T-helper 2 cell treated with Interferon-gamma antibody and Interleukin-4, amounts not matched to agents 100 ng/mL and 5 ng/mL, for 36 hours (primary cell): ENCODE measurements at regions not wholly inside any gene's neighbourhood (a gene's known extent, or its start where the extent isn't known, plus 50 kb on each side); places are given as distances from the start of the nearest gene placed in this dataset.
"Not testable (repeated sequence)": the region's sequence is repeated elsewhere in the genome, so short reads cannot be mapped to it uniquely, and the experiment has no call there.

Experiments
- intact Hi-C: fragments of 100-400 bp; cut with micrococcal nuclease; formaldehyde crosslinking; loops from one replicate; pipeline ENCODE4 v1.15.1; 2023

GRCh38 chr6:144745439-144745838 lies 460.3 kb downstream of the UTRN start:
- intact Hi-C loops, result no loop called here

GRCh38 chr6:144746902-144747469 lies 461.9 kb downstream of the UTRN start:
- intact Hi-C loops, result no loop called here

- intact Hi-C loops, result no loop called here
Observed at GRCh38 chr6:144749263-144749662, 464.1 kb downstream of the UTRN start.

GRCh38 chr6:144753023-144753705 lies 468.0 kb downstream of the UTRN start:
- intact Hi-C loops, result no loop called here

GRCh38 chr6:144756469-144756868 lies 471.3 kb downstream of the UTRN start:
- intact Hi-C loops, result no loop called here

GRCh38 chr6:144757299-144757698 lies 472.2 kb downstream of the UTRN start:
- intact Hi-C loops, result no loop called here

- intact Hi-C loops, result no loop called here
Observed at GRCh38 chr6:144757730-144758129, 472.6 kb downstream of the UTRN start.

GRCh38 chr6:144758602-144759001 lies 473.5 kb downstream of the UTRN start:
- intact Hi-C loops, result no loop called here

GRCh38 chr6:144762469-144762868 lies 477.3 kb downstream of the UTRN start:
- intact Hi-C loops, result no loop called here

- intact Hi-C loops, result no loop called here
Observed at GRCh38 chr6:144767051-144767450, 481.9 kb downstream of the UTRN start.

GRCh38 chr6:144768551-144769075 lies 483.5 kb downstream of the UTRN start:
- intact Hi-C loops, result no loop called here

- intact Hi-C loops, result no loop called here
Observed at GRCh38 chr6:144769142-144769541, 484.0 kb downstream of the UTRN start.

- intact Hi-C loops, result no loop called here
Observed at GRCh38 chr6:144776031-144776819, 491.1 kb downstream of the UTRN start.

- intact Hi-C loops, result no loop called here
Observed at GRCh38 chr6:144777249-144777648, 492.1 kb downstream of the UTRN start.

- intact Hi-C loops, result no loop called here
Observed at GRCh38 chr6:144778056-144778455, 492.9 kb downstream of the UTRN start.

- intact Hi-C loops, result loop anchor here (1.0 kb wide), 1 partner anchor 194 kb away; no protein-coding TSS in a partner anchor
Observed at GRCh38 chr6:144778773-144779492, 493.8 kb downstream of the UTRN start.

- intact Hi-C loops, result no loop called here
Observed at GRCh38 chr6:144781836-144782235, 496.7 kb downstream of the UTRN start.

GRCh38 chr6:144782634-144783033 lies 497.5 kb downstream of the UTRN start:
- intact Hi-C loops, result no loop called here

GRCh38 chr6:144785056-144785455 lies 499.9 kb downstream of the UTRN start:
- intact Hi-C loops, result no loop called here

- intact Hi-C loops, result no loop called here
Observed at GRCh38 chr6:144786825-144787224, 501.7 kb downstream of the UTRN start.

GRCh38 chr6:144793744-144794143 lies 508.6 kb downstream of the UTRN start:
- intact Hi-C loops, result no loop called here

- intact Hi-C loops, result not testable (repeated sequence)
Observed at GRCh38 chr6:144795022-144795421, 509.9 kb downstream of the UTRN start.
